ENCODE measurements at regions not wholly inside any gene's neighbourhood (a gene's known extent, or its start where the extent isn't known, plus 50 kb on each side); places are given as distances from the start of the nearest gene placed in this dataset.

- TF ChIP-seq POLR2A (IDR thresholded peaks at IDR 0.05; ENCODE audit: low read length) = no peak
- TF ChIP-seq GATA1 (IDR thresholded peaks at IDR 0.05; ENCODE audit: low read depth, low read length) = no peak
Observed at GRCh38 chr7:106551936-106552335, 109.0 kb downstream of the CCDC71L start.

Measured in erythroblast (primary cell).